Sigmoid colon (tissue), 6 donors: ENCODE measurements at regions not wholly inside any gene's neighbourhood (a gene's known extent, or its start where the extent isn't known, plus 50 kb on each side); places are given as distances from the start of the nearest gene placed in this dataset.

ENCODE experiments used
- DNase-seq: peaks from one replicate; pipeline ENCODE4 v3.0.0-alpha.2; 2019
- H3K27ac ChIP-seq, 4 donors: fragments of 200-600 bp; sonication (generic); one replicate each; pipeline ENCODE4 v1.5.1; 2016 to 2019; ENCODE audit warnings: mild to moderate bottlenecking in 1 of 4
- H3K27me3 ChIP-seq, 3 donors: fragments of 200-600 bp; sonication (generic); one replicate each; pipeline ENCODE4 v1.5.1; 2019; ENCODE audit warnings: mild to moderate bottlenecking in 1 of 3
- H3K36me3 ChIP-seq, 4 donors: fragments of 200-600 bp; sonication (generic); one replicate each; pipeline ENCODE4 v1.5.1; 2016 to 2019
- H3K4me1 ChIP-seq, 4 donors: fragments of 200-600 bp; sonication (generic); one replicate each; pipeline ENCODE4 v1.5.1; 2017 to 2019
- H3K4me3 ChIP-seq, 4 donors: fragments of 200-600 bp; sonication (generic); one replicate each; pipeline ENCODE4 v1.5.1; 2017 to 2019; ENCODE audit warnings: mild to moderate bottlenecking in 2 of 4, moderate library complexity in 1 of 4
- H3K9me3 ChIP-seq, 4 donors: fragments of 200-600 bp in 3 of 4; sonication (generic) in 3 of 4; one replicate each; pipeline versions ENCODE4 v1.5.1 to v1.6.1; 2013 to 2019
- EP300 ChIP-seq, 4 donors: sonication (generic); formaldehyde crosslinking; IDR thresholded peaks; one replicate each; pipeline ENCODE4 v1.6.1; 2017; ENCODE audit warnings: antibody characterized with exemption in 4 of 4
- POLR2A ChIP-seq, 2 donors: fragments of 450-650 bp; IDR thresholded peaks; one replicate each; pipeline ENCODE4 v1.6.1; 2016; ENCODE audit warnings: antibody characterized with exemption in 2 of 2, mild to moderate bottlenecking in 2 of 2, moderate library complexity in 2 of 2
- POLR2AphosphoS5 ChIP-seq, 4 donors: sonication (generic); formaldehyde crosslinking; IDR thresholded peaks; one replicate each; pipeline ENCODE4 v1.6.1; 2017; ENCODE audit warnings: antibody characterized with exemption in 4 of 4
- WGBS, 2 donors: extraction: QIAGEN DNeasy Blood & Tissue Kit; methylation state at CpG; one replicate each; pipeline ENCODE4 v1.1.7; 2013; 5-methylcytosine and 5-hydroxymethylcytosine counted together
- intact Hi-C: fragments of 100-400 bp; cut with DNase I; formaldehyde crosslinking; loops from one replicate; pipeline ENCODE4 v1.15.1; 2023
- TF ChIP-seq, protein P1 (sequence below), 4 experiments: fragments of 450-650 bp in 3 of 4; fragments of 200-600 bp in 1 of 4; IDR thresholded peaks; one replicate each; pipeline ENCODE4 v1.5.1; 2016 to 2019; ENCODE audit warnings: antibody characterized with exemption in 4 of 4, mild to moderate bottlenecking in 3 of 4, moderate library complexity in 2 of 4
- donor health status: healthy with polysubstance abuse.
- donor health status: healthy.

GRCh38 chr1:224864006-224864405 lies 65.5 kb upstream of the DNAH14 start:
- Histone ChIP-seq H3K9me3 (no peaks in the 10 kb centered on the region), H3K27ac (no peak overlapping the region), H3K36me3 (no peaks in the 10 kb centered on the region), H3K4me3 (no peak overlapping the region), H3K4me1 (no peaks in the 10 kb centered on the region), H3K27me3 (no peaks in the 10 kb centered on the region)
- intact Hi-C loops, result no loop called here
- no peak for DNase-seq
- 91 to 97% methylated on average over 2 of the region's 2 CpGs for WGBS, 2 donors
- TF ChIP-seq EP300 (IDR thresholded peaks at IDR 0.05) (no peak), POLR2AphosphoS5 (IDR thresholded peaks at IDR 0.05) (no peak), POLR2A (IDR thresholded peaks at IDR 0.05) (no peak)
- TF ChIP-seq, protein P1, sequence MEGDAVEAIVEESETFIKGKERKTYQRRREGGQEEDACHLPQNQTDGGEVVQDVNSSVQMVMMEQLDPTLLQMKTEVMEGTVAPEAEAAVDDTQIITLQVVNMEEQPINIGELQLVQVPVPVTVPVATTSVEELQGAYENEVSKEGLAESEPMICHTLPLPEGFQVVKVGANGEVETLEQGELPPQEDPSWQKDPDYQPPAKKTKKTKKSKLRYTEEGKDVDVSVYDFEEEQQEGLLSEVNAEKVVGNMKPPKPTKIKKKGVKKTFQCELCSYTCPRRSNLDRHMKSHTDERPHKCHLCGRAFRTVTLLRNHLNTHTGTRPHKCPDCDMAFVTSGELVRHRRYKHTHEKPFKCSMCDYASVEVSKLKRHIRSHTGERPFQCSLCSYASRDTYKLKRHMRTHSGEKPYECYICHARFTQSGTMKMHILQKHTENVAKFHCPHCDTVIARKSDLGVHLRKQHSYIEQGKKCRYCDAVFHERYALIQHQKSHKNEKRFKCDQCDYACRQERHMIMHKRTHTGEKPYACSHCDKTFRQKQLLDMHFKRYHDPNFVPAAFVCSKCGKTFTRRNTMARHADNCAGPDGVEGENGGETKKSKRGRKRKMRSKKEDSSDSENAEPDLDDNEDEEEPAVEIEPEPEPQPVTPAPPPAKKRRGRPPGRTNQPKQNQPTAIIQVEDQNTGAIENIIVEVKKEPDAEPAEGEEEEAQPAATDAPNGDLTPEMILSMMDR (IDR thresholded peaks at IDR 0.05), result no peak

DNA sequence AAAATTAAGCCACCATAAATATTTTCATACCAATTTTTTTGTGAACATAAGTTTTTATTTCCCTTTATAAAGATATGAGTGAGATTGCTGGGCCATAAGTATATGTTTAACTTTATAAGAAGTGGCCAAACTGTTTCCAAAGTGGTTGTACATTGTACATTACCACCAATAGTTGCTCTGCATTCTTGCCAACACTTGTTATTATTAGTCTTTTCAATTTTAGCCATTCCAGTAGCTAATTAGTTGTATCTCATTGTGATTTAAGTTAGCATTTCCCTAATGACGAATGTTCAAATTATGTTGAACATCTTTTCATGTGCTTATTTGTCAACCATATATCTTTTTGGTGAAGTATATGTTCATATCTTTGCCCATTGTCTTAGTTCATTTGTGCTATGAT lies 64.0 kb upstream of the DNAH14 start:
- Histone ChIP-seq H3K4me1 (no peaks in the 10 kb centered on the region), H3K27ac (no peak overlapping the region), H3K9me3 (no peaks in the 10 kb centered on the region), H3K27me3 (no peaks in the 10 kb centered on the region), H3K4me3 (no peak overlapping the region), H3K36me3 (no peaks in the 10 kb centered on the region)
- DNase-seq, result no peak
- intact Hi-C loops, result no loop called here
- no peak for TF ChIP-seq EP300 (IDR thresholded peaks at IDR 0.05)
- 84 to 92% methylated on average over 1 of the region's 1 CpG for WGBS, 2 donors

GRCh38 chr1:224866940-224867339 lies 62.5 kb upstream of the DNAH14 start:
- no peaks in the 10 kb centered on the region for H3K27me3 ChIP-seq
- H3K27ac ChIP-seq, result no peak overlapping the region
- H3K4me3 ChIP-seq, result no peak overlapping the region
- H3K4me1 ChIP-seq, result no peaks in the 10 kb centered on the region
- no peak for DNase-seq
- TF ChIP-seq EP300 (IDR thresholded peaks at IDR 0.05) (no peak), POLR2A (IDR thresholded peaks at IDR 0.05) (no peak), POLR2AphosphoS5 (IDR thresholded peaks at IDR 0.05) (no peak)
- TF ChIP-seq, protein P1 (IDR thresholded peaks at IDR 0.05), result no peak
- H3K9me3 ChIP-seq, result no peaks in the 10 kb centered on the region
- intact Hi-C loops, result no loop called here
- no peaks in the 10 kb centered on the region for H3K36me3 ChIP-seq

DNA sequence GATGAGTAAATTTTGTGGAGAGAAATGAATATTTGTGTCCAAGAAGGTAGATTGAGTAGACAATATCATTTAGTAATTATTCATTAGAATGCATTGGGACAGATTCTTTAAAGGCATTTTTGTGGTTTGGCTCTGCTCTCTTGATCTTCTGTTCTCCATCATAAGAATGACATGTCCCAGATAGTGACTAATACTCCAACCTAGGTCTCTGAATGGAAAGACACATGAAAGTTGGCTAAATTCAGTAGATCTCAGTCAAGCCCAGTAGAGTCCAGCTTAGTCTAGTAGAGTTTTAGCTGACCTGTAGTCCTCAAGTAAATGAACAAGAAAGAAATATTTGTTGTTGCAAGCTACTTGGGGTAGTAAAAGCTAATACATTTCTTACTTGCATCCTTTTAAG lies 61.8 kb upstream of the DNAH14 start:
- H3K9me3 ChIP-seq, result no peaks in the 10 kb centered on the region
- TF ChIP-seq, protein P1 (IDR thresholded peaks at IDR 0.05), result no peak
- TF ChIP-seq EP300 (IDR thresholded peaks at IDR 0.05) (no peak), POLR2AphosphoS5 (IDR thresholded peaks at IDR 0.05) (no peak), POLR2A (IDR thresholded peaks at IDR 0.05) (no peak)
- H3K27ac ChIP-seq, result no peak overlapping the region
- no peaks in the 10 kb centered on the region for H3K27me3 ChIP-seq
- H3K4me1 ChIP-seq, result no peaks in the 10 kb centered on the region
- intact Hi-C loops, result no loop called here
- no peaks in the 10 kb centered on the region for H3K36me3 ChIP-seq
- no peak for DNase-seq
- no peak overlapping the region for H3K4me3 ChIP-seq

- H3K4me1 ChIP-seq, result peaks cover 0 to 27% (median 21%) of the 10 kb centered on the region in 4 donors
- H3K27me3 ChIP-seq, result no peaks in the 10 kb centered on the region
- 26 to 52% methylated on average over 4 of the region's 4 CpGs for WGBS, 2 donors
- intact Hi-C loops, result no loop called here
- no peaks in the 10 kb centered on the region for H3K36me3 ChIP-seq
- no peak for TF ChIP-seq POLR2A (IDR thresholded peaks at IDR 0.05)
- TF ChIP-seq, protein P1 (IDR thresholded peaks at IDR 0.05), result no peak
- TF ChIP-seq EP300 (IDR thresholded peaks at IDR 0.05), result no peak
- TF ChIP-seq POLR2AphosphoS5 (IDR thresholded peaks at IDR 0.05), result no peak
- no peaks in the 10 kb centered on the region for H3K9me3 ChIP-seq
- no peak overlapping the region for H3K27ac ChIP-seq
- H3K4me3 ChIP-seq, result no peak overlapping the region
- no peak for DNase-seq
These were observed 56.5 kb upstream of the DNAH14 start for GRCh38 chr1:224872832-224873433.
